ENCODE measurements at regions not wholly inside any gene's neighbourhood (a gene's known extent, or its start where the extent isn't known, plus 50 kb on each side); places are given as distances from the start of the nearest gene placed in this dataset.
"Not testable (repeated sequence)": the region's sequence is repeated elsewhere in the genome, so short reads cannot be mapped to it uniquely, and the experiment has no call there.

DNA sequence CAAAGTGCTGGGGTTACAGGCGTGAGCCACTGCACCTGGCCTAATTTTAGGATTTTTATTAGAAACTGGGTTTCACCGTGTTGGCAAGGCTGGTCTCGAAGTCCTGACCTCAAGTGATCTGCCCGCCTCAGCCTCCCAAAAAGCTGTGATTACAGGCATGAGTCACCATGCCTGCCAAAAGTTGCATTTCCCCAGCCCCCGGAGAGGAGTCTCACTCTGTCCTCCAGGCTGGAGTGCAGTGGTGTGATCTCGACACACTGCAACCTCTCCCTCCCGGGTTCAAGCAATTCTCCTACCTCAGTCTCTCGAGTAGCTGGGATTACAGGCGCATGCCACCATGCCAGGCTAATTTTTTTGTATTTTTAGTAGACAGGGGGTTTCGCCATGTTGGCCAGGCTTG, 122.0 kb upstream of the KCTD7 start:
- H3K9ac ChIP-seq (ENCODE audit: low read depth, low read length); H2AK5ac ChIP-seq (ENCODE audit: low read depth, low read length); DNase-seq; H3K27ac ChIP-seq (ENCODE audit: insufficient read depth, low read length); H4K91ac ChIP-seq (ENCODE audit: insufficient read depth, low read depth, low read length); H3K79me1 ChIP-seq (ENCODE audit: low read depth in 1 of 2, low read length in 2 of 2); BruUV-seq (replicated peaks); H3K36me3 ChIP-seq (ENCODE audit: control insufficient read depth, insufficient read depth, low read length); H2BK5ac ChIP-seq (ENCODE audit: low read depth, low read length, poor library complexity, severe bottlenecking); dilution Hi-C loops (cut with HindIII; ENCODE audit: low sequenced_read_pairs, unreplicated experiment); H2AFZ ChIP-seq (replicated peaks; ENCODE audit: low read length, poor library complexity); POLR2A ChIA-PET (ENCODE audit: unreplicated experiment); H4K20me1 ChIP-seq (ENCODE audit: insufficient read depth, low read length); H3K14ac ChIP-seq (replicated peaks; ENCODE audit: low read depth, low read length); H4K8ac ChIP-seq (ENCODE audit: low read depth in 2 of 2, low read length in 2 of 2); H2AK9ac ChIP-seq (replicated peaks; ENCODE audit: low read depth, low read length, poor library complexity); in situ Hi-C loops (cut with MboI; ENCODE audit: low sequenced_read_pairs); H3K4ac ChIP-seq (ENCODE audit: low read depth, low read length); H3K23ac ChIP-seq (ENCODE audit: low read depth, low read length); H2BK120ac ChIP-seq (ENCODE audit: low read depth, low read length); H3K18ac ChIP-seq (ENCODE audit: low read depth, low read length); H3K9me3 ChIP-seq (ENCODE audit: control insufficient read depth, insufficient read depth, low read length); CTCF ChIA-PET; H2BK15ac ChIP-seq (ENCODE audit: low read depth, low read length); H3K4me2 ChIP-seq (ENCODE audit: low read depth, low read length); H3K9me1 ChIP-seq (ENCODE audit: insufficient read depth, low read length); H3K4me3 ChIP-seq (ENCODE audit: insufficient read depth, low read depth, low read length); H3K56ac ChIP-seq (ENCODE audit: extremely low read depth, insufficient read depth, low read length); H2BK20ac ChIP-seq (ENCODE audit: low read depth, low read length); H3K4me1 ChIP-seq (ENCODE audit: control insufficient read depth, insufficient read depth, low read length); H3K27me3 ChIP-seq (ENCODE audit: control insufficient read depth, insufficient read depth, low read length); ATAC-seq (ENCODE audit: low read depth); H4K5ac ChIP-seq (ENCODE audit: low read depth, low read length): not testable (repeated sequence)
- WGBS, 2 experiments (ENCODE audit: extremely low coverage in 2 of 2, insufficient read length in 1 of 2): 92% methylated on average over 2 of the region's 10 CpGs; no CpG with 5 or more reads in 1 of the 2 experiments
- intact Hi-C loops (cut with micrococcal nuclease): loop anchor here (10.0 kb wide), 1 partner anchor 362 kb away; no protein-coding TSS in a partner anchor
